Bronchial epithelial cell (primary cell): ENCODE measurements at regions not wholly inside any gene's neighbourhood (a gene's known extent, or its start where the extent isn't known, plus 50 kb on each side); places are given as distances from the start of the nearest gene placed in this dataset.
"Not testable (repeated sequence)": the region's sequence is repeated elsewhere in the genome, so short reads cannot be mapped to it uniquely, and the experiment has no call there.

Experiments used
- DNase-seq: peaks from one replicate; pipeline ENCODE4 v3.0.0-alpha.2; 2010; ENCODE audit warnings: low read depth
- FAIRE-seq: peaks from 2 replicates; lab custom pipeline; 2011; peaks lifted over from hg19 to GRCh38; lab: Jason Lieb, UNC
- H3K27me3 ChIP-seq: 2 replicates; pipeline ENCODE4 v1.5.1; 2011; ENCODE audit warnings: low read length; ENCODE audit not compliant: control insufficient read depth, insufficient read depth
- H3K36me3 ChIP-seq: 2 replicates; pipeline ENCODE4 v1.5.1; 2011; ENCODE audit warnings: low read length; ENCODE audit not compliant: control insufficient read depth, insufficient read depth
- H3K4me3 ChIP-seq: 2 replicates; pipeline ENCODE4 v1.5.1; 2011; ENCODE audit warnings: mild to moderate bottlenecking, low read depth, low read length, control low read depth
- CTCF ChIP-seq: IDR thresholded peaks from 2 replicates; pipeline ENCODE4 v1.5.1; 2011; ENCODE audit warnings: mild to moderate bottlenecking, moderate library complexity, low read length, control low read depth, inconsistent platforms; ENCODE audit not compliant: insufficient read depth, severe bottlenecking

DNA sequence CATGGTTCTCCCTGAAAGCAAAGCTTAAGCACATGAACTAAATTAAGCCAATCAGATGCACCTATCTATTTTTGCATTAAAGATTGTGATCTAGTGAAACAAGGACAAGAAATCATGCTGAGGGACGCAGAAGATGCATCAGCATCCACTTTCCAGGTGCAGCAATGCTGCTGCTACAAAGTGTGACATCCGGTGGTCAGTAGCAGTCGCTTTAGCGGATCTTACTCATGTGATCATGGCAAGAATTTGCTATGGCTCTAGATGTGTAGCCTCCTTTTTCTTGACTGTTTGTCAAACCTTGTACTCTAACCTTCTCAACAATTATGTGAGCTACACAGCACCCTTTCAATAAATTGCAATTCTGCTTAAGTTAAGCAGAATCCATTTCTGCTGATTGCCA, 126.8 kb upstream of the SMLR1 start:
- Histone ChIP-seq H3K36me3 (no peaks in the 10 kb centered on the region), H3K4me3 (no peak overlapping the region), H3K27me3 (no peaks in the 10 kb centered on the region)
- TF ChIP-seq CTCF = no peak
- DNase-seq (no peak), FAIRE-seq (no peak)

DNA sequence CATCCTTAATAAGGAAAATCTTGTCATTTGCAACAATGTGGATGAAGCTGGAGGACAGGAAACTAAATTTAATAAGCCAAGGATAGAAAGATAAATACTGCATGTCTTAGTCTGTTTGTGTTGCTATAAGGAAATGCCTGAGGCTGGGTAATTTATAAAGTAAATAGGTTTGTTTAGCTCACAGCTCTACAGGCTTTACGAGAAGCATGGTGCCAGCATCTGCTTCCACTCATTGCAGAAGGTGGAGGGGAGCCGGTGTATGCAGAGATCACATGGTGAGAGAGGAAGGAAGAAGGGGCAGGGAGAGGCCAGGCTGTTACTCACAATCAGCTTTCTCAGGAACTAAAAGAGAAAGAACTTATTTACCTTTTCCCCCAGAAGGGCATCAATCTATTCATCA, 118.9 kb upstream of the SMLR1 start:
- no peak for TF ChIP-seq CTCF
- no peak for FAIRE-seq
- no peaks in the 10 kb centered on the region for H3K27me3 ChIP-seq

GRCh38 chr6:130711641-130712040, 115.6 kb upstream of the SMLR1 start:
- DNase-seq, H3K27me3 ChIP-seq, FAIRE-seq, H3K4me3 ChIP-seq, H3K36me3 ChIP-seq: not testable (repeated sequence)

More for the DNA sequence above, 118.9 kb upstream of the SMLR1 start:
- Histone ChIP-seq H3K4me3 (no peak overlapping the region), H3K36me3 (no peaks in the 10 kb centered on the region)
- DNase-seq = peak; percentile 40

GRCh38 chr6:130713144-130713543, 114.1 kb upstream of the SMLR1 start:
- DNase-seq = no peak
- Histone ChIP-seq H3K36me3 (no peaks in the 10 kb centered on the region), H3K4me3 (no peak overlapping the region), H3K27me3 (no peaks in the 10 kb centered on the region)
- no peak for TF ChIP-seq CTCF
- FAIRE-seq = no peak

DNA sequence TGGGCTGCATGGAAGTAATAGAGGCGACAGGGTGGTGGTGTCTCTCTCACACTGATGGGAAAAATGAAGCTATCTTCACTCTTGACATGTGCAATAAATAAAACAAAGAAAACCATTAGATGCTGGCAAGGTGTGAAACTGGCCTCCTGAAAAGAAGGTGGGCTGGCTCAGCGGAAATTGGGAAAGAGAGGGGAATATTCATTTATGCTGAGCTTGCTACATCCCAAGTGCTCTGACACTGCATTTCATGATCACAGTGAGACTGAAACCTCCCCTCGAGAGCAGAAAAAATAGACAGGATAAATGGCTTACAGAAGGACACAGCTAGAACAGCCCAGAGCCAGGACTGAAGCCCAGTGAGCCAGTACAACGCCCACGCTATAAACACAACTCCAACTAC, 112.1 kb upstream of the SMLR1 start:
- H3K27me3 ChIP-seq = no peaks in the 10 kb centered on the region
- no peak overlapping the region for H3K4me3 ChIP-seq
- H3K36me3 ChIP-seq = no peaks in the 10 kb centered on the region
- no peak for DNase-seq
- no peak for TF ChIP-seq CTCF
- peak; percentile 23 for FAIRE-seq

DNA sequence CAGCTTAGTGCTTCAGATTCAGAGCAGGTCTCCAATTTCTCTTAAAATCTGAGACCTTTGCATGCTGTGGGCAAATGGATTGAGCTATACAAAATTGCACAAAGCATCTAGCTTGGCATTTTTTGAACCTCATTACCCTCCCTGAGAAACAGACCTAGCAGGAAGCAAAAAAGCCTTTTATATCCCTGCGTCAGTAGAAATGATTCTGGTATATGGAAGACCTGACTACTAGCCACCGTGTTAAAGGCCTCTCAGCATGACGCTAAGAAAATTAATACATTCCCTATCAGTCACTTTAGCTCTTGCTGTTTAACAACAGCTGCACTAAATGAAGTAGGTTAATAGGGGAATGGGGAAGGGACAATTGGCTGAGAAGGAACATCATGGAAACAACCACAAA, 110.7 kb upstream of the SMLR1 start:
- no peaks in the 10 kb centered on the region for H3K36me3 ChIP-seq
- no peak overlapping the region for H3K4me3 ChIP-seq
- H3K27me3 ChIP-seq = no peaks in the 10 kb centered on the region
- no peak for TF ChIP-seq CTCF
- DNase-seq (no peak), FAIRE-seq (no peak)
